Astrocyte of the spinal cord (primary cell): ENCODE measurements at regions not wholly inside any gene's neighbourhood (a gene's known extent, or its start where the extent isn't known, plus 50 kb on each side); places are given as distances from the start of the nearest gene placed in this dataset.

Source experiments
- DNase-seq: peaks from one replicate; pipeline ENCODE4 v3.0.0; 2011; ENCODE audit warnings: low read depth, low spot score
- H3K4me3 ChIP-seq: 2 replicates; pipeline ENCODE4 v1.5.1; 2011; ENCODE audit warnings: low read depth, mild to moderate bottlenecking, low read length, moderate library complexity
- in situ Hi-C: cut with HindIII; loops from 2 replicates; pipeline ENCODE4 v1.10.0; 2017; ENCODE audit warnings: low sequenced_read_pairs
- TF ChIP-seq, protein P1 (sequence below): IDR thresholded peaks from 2 replicates; pipeline ENCODE4 v1.5.1; 2012; ENCODE audit warnings: low read depth, mild to moderate bottlenecking, low read length, inconsistent platforms

DNA sequence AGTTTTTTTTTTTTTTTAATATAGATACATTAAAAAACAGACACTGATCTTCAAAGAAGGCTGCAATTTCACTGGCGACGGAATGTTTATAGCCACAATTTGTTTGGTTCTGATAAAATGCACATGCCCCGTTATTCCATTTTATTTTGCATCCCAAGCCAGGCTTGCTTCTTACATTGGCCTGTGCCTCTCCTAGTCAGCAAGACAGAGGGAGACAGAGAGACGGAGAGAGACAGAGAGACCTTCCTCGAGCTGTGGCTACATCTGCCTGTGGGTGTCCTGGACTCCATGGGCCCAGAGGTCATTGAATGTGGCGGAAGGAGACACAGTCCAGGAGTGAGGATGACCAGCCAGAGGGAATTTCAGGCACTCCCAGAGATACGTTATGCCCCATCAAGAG is 926.6 kb downstream of the VRK1 start:
- no peak for DNase-seq
- in situ Hi-C loops: no loop called here
- TF ChIP-seq, protein P1, sequence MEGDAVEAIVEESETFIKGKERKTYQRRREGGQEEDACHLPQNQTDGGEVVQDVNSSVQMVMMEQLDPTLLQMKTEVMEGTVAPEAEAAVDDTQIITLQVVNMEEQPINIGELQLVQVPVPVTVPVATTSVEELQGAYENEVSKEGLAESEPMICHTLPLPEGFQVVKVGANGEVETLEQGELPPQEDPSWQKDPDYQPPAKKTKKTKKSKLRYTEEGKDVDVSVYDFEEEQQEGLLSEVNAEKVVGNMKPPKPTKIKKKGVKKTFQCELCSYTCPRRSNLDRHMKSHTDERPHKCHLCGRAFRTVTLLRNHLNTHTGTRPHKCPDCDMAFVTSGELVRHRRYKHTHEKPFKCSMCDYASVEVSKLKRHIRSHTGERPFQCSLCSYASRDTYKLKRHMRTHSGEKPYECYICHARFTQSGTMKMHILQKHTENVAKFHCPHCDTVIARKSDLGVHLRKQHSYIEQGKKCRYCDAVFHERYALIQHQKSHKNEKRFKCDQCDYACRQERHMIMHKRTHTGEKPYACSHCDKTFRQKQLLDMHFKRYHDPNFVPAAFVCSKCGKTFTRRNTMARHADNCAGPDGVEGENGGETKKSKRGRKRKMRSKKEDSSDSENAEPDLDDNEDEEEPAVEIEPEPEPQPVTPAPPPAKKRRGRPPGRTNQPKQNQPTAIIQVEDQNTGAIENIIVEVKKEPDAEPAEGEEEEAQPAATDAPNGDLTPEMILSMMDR: no peak
- no peak overlapping the region for H3K4me3 ChIP-seq

DNA sequence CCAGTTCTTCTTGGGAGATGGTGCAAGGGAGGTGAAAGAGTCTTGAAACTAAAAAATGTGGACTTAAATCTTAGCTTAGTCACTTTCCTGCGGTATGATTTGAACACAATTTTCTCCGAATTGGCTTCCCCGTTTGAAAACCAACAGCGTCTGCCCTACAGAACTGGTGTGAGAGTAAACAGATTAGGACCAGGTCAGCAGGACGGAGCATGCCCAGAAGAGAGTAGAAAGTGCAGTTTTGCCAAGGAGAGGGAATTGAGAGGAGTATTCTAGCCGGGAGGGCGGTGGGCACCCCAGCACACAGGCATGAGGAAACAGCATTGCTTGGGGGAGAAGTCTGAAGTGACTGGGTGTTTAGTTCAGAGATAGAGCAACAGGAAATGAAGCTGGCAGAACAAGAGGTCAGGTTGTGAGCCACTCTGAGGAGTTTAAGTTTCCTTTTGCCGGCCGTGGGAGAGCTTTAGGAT is 927.1 kb downstream of the VRK1 start:
- H3K4me3 ChIP-seq: no peak overlapping the region
- no peak for DNase-seq
- TF ChIP-seq, protein P1: no peak
- in situ Hi-C loops: no loop called here

DNA sequence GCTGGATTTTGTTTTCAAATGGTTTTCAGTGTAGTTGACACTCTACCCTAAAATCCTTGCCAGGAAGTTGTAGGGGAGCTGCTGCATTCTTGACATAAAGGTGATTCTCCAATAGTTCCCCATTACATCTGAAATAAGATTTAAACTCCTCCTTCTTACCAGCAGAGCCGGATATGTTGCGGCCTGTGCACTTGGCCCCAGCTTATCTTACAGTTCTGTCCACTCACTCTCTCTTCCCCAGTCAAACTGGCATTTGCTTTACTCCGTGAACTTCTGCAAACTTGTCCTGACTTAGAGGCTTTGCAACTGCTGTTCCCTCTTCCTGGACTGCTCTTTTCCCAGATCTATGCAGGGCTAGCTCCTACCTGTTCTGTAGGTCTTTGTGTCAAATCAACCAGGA is 929.5 kb downstream of the VRK1 start:
- no peak for DNase-seq
- TF ChIP-seq, protein P1: no peak
- H3K4me3 ChIP-seq: no peak overlapping the region
- in situ Hi-C loops: no loop called here

DNA sequence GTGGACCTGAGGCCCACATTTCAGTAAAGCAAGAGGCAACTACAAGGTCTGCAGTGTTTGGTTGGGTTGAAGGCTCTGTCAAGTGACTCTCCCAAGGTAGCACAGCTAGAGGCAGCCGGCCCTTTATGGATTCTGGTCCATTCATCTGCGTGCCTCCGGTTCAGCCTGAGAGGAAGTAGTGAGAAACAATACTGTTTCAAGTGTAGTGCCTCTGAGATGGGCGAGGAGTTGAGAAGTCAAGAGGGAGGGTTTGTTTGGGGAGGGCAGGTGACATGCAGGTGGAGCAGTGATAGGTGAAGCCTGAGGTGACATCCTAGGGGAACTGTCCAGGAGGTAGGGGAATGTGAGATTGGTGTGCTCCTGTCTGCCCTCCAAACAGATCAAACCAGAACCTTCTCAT is 933.5 kb downstream of the VRK1 start:
- no peak for DNase-seq
- in situ Hi-C loops: no loop called here
- H3K4me3 ChIP-seq: no peak overlapping the region
- TF ChIP-seq, protein P1: no peak

DNA sequence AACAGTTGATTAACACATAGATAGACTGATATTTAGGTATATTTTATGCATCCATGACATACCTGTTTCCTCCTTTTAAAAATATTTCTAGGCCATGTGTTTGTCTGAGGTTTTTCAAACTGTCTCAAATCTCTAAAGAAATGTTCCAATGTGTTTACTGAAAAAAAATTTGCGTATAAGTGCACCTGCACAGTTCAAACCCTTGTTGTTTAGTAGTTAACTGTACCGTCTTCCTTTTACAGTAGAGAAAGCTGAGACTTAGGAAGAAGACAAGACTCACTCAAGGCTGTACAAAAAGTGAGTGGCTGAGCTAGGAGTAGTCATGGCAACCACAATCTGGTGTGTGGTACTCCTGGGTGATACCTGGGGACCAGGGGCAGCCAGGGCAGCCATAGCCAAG is 934.6 kb downstream of the VRK1 start:
- no peak for DNase-seq
- TF ChIP-seq, protein P1: no peak
- in situ Hi-C loops: no loop called here
- no peak overlapping the region for H3K4me3 ChIP-seq

DNA sequence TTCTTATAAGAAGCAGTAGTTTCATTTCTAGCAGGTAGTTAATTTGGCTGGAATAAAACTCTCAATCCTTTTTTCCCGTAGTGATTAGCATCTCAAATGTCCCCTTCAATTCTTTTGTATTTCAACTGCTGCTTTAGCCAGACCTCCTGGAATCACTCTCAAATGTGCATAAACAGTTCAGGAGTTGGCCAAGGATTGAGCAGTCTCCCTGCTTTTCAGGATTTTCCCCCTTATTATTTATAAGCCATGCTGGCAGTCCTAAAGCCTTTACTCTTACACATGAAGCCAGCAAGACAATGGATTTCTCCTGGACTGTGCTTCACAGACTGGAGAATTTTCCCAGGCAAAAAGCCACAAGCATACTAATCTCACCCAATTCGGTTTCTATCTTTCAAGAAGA is 950.1 kb downstream of the VRK1 start:
- in situ Hi-C loops: no loop called here
- TF ChIP-seq, protein P1: no peak
- H3K4me3 ChIP-seq: no peak overlapping the region
- no peak for DNase-seq

DNA sequence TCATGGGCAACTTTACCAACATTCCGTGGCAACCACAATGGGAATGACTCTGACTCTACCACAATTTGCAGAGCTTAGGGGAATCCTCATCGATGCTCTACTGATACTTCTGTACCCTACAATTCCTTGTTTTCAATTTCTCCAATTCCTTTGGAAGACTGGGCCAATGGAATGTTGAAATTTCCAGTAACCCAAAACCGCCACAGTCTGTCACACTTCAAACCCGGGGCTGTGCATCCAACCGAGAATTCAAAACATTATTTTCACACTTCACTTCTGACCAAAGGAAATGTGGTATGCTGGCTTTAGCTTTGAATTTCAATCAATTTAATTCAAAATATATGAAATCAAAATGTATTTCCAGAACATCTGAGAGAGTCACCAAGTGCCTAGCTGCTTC is 951.4 kb downstream of the VRK1 start:
- H3K4me3 ChIP-seq: no peak overlapping the region
- in situ Hi-C loops: no loop called here
- TF ChIP-seq, protein P1: no peak
- no peak for DNase-seq
